Mammary epithelial cell (primary cell): ENCODE measurements at regions not wholly inside any gene's neighbourhood (a gene's known extent, or its start where the extent isn't known, plus 50 kb on each side); places are given as distances from the start of the nearest gene placed in this dataset.

ENCODE experiments used
- EZH2 ChIP-seq: IDR thresholded peaks from 2 replicates; pipeline ENCODE4 v1.6.1; 2012; ENCODE audit warnings: low read length, inconsistent platforms, borderline replicate concordance
- TF ChIP-seq, protein P1 (sequence below), 2 donors: IDR thresholded peaks in 1 of 2; conservative IDR thresholded peaks in 1 of 2; 2 replicates each; pipeline ENCODE4 v1.5.1; 2011 to 2012; ENCODE audit warnings: inconsistent platforms in 2 of 2, low read length in 2 of 2, mild to moderate bottlenecking in 2 of 2, control low read depth in 1 of 2, low read depth in 1 of 2; ENCODE audit not compliant: insufficient read depth in 1 of 2; ENCODE audit errors: extremely low read depth in 1 of 2

DNA sequence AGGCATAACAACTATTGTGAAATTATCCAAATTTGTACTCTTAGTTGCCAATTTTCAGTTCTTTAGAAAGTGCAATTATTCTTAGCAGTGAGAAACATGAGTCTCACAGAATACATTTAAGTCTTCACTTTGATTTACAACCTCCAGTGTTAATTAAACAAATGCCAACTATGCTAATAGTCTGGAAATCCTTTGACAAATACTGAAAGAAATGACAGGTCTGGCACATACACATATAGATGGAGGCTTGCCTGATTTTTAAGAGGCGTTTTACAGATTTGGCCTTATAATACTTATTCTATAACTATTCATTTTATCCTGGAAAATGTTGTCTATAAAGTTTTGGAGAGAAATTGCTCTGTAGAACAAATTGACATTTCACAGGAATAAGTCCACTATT lies 320.1 kb downstream of the TRIML1 start:
- TF ChIP-seq, protein P1, sequence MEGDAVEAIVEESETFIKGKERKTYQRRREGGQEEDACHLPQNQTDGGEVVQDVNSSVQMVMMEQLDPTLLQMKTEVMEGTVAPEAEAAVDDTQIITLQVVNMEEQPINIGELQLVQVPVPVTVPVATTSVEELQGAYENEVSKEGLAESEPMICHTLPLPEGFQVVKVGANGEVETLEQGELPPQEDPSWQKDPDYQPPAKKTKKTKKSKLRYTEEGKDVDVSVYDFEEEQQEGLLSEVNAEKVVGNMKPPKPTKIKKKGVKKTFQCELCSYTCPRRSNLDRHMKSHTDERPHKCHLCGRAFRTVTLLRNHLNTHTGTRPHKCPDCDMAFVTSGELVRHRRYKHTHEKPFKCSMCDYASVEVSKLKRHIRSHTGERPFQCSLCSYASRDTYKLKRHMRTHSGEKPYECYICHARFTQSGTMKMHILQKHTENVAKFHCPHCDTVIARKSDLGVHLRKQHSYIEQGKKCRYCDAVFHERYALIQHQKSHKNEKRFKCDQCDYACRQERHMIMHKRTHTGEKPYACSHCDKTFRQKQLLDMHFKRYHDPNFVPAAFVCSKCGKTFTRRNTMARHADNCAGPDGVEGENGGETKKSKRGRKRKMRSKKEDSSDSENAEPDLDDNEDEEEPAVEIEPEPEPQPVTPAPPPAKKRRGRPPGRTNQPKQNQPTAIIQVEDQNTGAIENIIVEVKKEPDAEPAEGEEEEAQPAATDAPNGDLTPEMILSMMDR (conservative IDR thresholded peaks at IDR 0.05 in 1 of 2, IDR thresholded peaks at IDR 0.05 in 1 of 2; ENCODE audit: extremely low read depth in 1 of 2, insufficient read depth in 1 of 2, low read depth in 1 of 2, low read length in 2 of 2), result no peak
- no peak for TF ChIP-seq EZH2
